Renal cortex interstitium (tissue), 11 donors: ENCODE measurements at regions not wholly inside any gene's neighbourhood (a gene's known extent, or its start where the extent isn't known, plus 50 kb on each side); places are given as distances from the start of the nearest gene placed in this dataset.
"Not testable (repeated sequence)": the region's sequence is repeated elsewhere in the genome, so short reads cannot be mapped to it uniquely, and the experiment has no call there.

Experiments
- DNase-seq, 11 donors: peaks; one replicate each; pipeline ENCODE4 v3.0.0-alpha.2; 2013; ENCODE audit warnings: low read depth in 9 of 11, low spot score in 4 of 11; ENCODE audit errors: extremely low read depth in 1 of 11

- no peak for DNase-seq
Measured at GRCh38 chr6:4451081-4451480, 315.7 kb upstream of the ECI2 start.

GRCh38 chr6:4450237-4450636 lies 314.9 kb upstream of the ECI2 start:
- DNase-seq = no peak

GRCh38 chr6:4449409-4449808 lies 314.0 kb upstream of the ECI2 start:
- DNase-seq = no peak

- no peak for DNase-seq
Measured at GRCh38 chr6:4448841-4449240, 313.5 kb upstream of the ECI2 start.

GRCh38 chr6:4447639-4448330 lies 312.4 kb upstream of the ECI2 start:
- DNase-seq = no peak

- no peak for DNase-seq
Measured at GRCh38 chr6:4446982-4447381, 311.6 kb upstream of the ECI2 start.

GRCh38 chr6:4441981-4442434 lies 306.6 kb upstream of the ECI2 start:
- DNase-seq = no peak

- DNase-seq = no peak
Measured at GRCh38 chr6:4439159-4439558, 303.8 kb upstream of the ECI2 start.

GRCh38 chr6:4437342-4437741 lies 302.0 kb upstream of the ECI2 start:
- no peak for DNase-seq

- no peak for DNase-seq
Measured at GRCh38 chr6:4435981-4436445, 300.6 kb upstream of the ECI2 start.

- DNase-seq = no peak
Measured at GRCh38 chr6:4434655-4435054, 299.3 kb upstream of the ECI2 start.

- no peak for DNase-seq
Measured at GRCh38 chr6:4433199-4433598, 297.8 kb upstream of the ECI2 start.

GRCh38 chr6:4426968-4427367 lies 291.6 kb upstream of the ECI2 start:
- no peak for DNase-seq

GRCh38 chr6:4421837-4422236 lies 286.5 kb upstream of the ECI2 start:
- DNase-seq = no peak

GRCh38 chr6:4420160-4420865 lies 284.9 kb upstream of the ECI2 start:
- no peak for DNase-seq

GRCh38 chr6:4415549-4415948 lies 280.2 kb upstream of the ECI2 start:
- DNase-seq = no peak

GRCh38 chr6:4414078-4414477 lies 278.7 kb upstream of the ECI2 start:
- DNase-seq = not testable (repeated sequence)

- DNase-seq = no peak
Measured at GRCh38 chr6:4413073-4413472, 277.7 kb upstream of the ECI2 start.

- DNase-seq = no peak
Measured at GRCh38 chr6:4412488-4412887, 277.1 kb upstream of the ECI2 start.

- DNase-seq = no peak
Measured at GRCh38 chr6:4412077-4412476, 276.7 kb upstream of the ECI2 start.

- DNase-seq = not testable (repeated sequence)
Measured at GRCh38 chr6:4407710-4408109, 272.3 kb upstream of the ECI2 start.
